ENCODE measurements at regions not wholly inside any gene's neighbourhood (a gene's known extent, or its start where the extent isn't known, plus 50 kb on each side); places are given as distances from the start of the nearest gene placed in this dataset.

- no peak overlapping the region for H3K4me3 Mint-ChIP-seq (ENCODE audit: unreplicated experiment)
- H3K9me3 Mint-ChIP-seq (ENCODE audit: low read depth): peaks cover 5% of the 10 kb centered on the region
- no peaks in the 10 kb centered on the region for H3K36me3 Mint-ChIP-seq (ENCODE audit: low read depth)
- H3K27me3 Mint-ChIP-seq (ENCODE audit: low read depth): no peaks in the 10 kb centered on the region
- no peak overlapping the region for H3K27ac Mint-ChIP-seq (ENCODE audit: unreplicated experiment)
- no peaks in the 10 kb centered on the region for H3K4me1 Mint-ChIP-seq (ENCODE audit: low read depth)
- TF ChIP-seq CTCF (IDR thresholded peaks at IDR 0.05): no peak
- DNase-seq (ENCODE audit: low spot score): no peak
These were observed 352.5 kb upstream of the FMR1 start for GRCh38 chrX:147559191-147559590.

- Mint-ChIP-seq H3K27ac (ENCODE audit: unreplicated experiment) (no peak overlapping the region), H3K36me3 (ENCODE audit: low read depth) (no peaks in the 10 kb centered on the region), H3K27me3 (ENCODE audit: low read depth) (no peaks in the 10 kb centered on the region), H3K9me3 (ENCODE audit: low read depth) (peaks cover 2% of the 10 kb centered on the region), H3K4me3 (ENCODE audit: unreplicated experiment) (no peak overlapping the region), H3K4me1 (ENCODE audit: low read depth) (peaks cover 5% of the 10 kb centered on the region)
- no peak for DNase-seq (ENCODE audit: low spot score)
- TF ChIP-seq CTCF (IDR thresholded peaks at IDR 0.05): no peak
These were observed 346.5 kb upstream of the FMR1 start for GRCh38 chrX:147565237-147565636.

GRCh38 chrX:147570483-147570882 is 341.2 kb upstream of the FMR1 start:
- Mint-ChIP-seq H3K36me3 (ENCODE audit: low read depth) (no peaks in the 10 kb centered on the region), H3K4me1 (ENCODE audit: low read depth) (no peaks in the 10 kb centered on the region), H3K27me3 (ENCODE audit: low read depth) (no peaks in the 10 kb centered on the region), H3K9me3 (ENCODE audit: low read depth) (peaks cover 10% of the 10 kb centered on the region), H3K27ac (ENCODE audit: unreplicated experiment) (no peak overlapping the region), H3K4me3 (ENCODE audit: unreplicated experiment) (no peak overlapping the region)
- TF ChIP-seq CTCF (IDR thresholded peaks at IDR 0.05): peak; percentile 32
- DNase-seq (ENCODE audit: low spot score): no peak

GRCh38 chrX:147573266-147573665 is 338.5 kb upstream of the FMR1 start:
- H3K27me3 Mint-ChIP-seq (ENCODE audit: low read depth): no peaks in the 10 kb centered on the region
- DNase-seq (ENCODE audit: low spot score): no peak
- no peak overlapping the region for H3K27ac Mint-ChIP-seq (ENCODE audit: unreplicated experiment)
- H3K9me3 Mint-ChIP-seq (ENCODE audit: low read depth): peaks cover 19% of the 10 kb centered on the region
- no peak for TF ChIP-seq CTCF (IDR thresholded peaks at IDR 0.05)
- no peaks in the 10 kb centered on the region for H3K4me1 Mint-ChIP-seq (ENCODE audit: low read depth)
- H3K36me3 Mint-ChIP-seq (ENCODE audit: low read depth): no peaks in the 10 kb centered on the region
- no peak overlapping the region for H3K4me3 Mint-ChIP-seq (ENCODE audit: unreplicated experiment)

GRCh38 chrX:147602176-147602696 is 309.5 kb upstream of the FMR1 start:
- no peak overlapping the region for H3K27ac Mint-ChIP-seq (ENCODE audit: unreplicated experiment)
- no peak for DNase-seq (ENCODE audit: low spot score)
- H3K4me1 Mint-ChIP-seq (ENCODE audit: low read depth): no peaks in the 10 kb centered on the region

More at GRCh38 chrX:147602176-147602696, 309.5 kb upstream of the FMR1 start:
- TF ChIP-seq CTCF (IDR thresholded peaks at IDR 0.05): peak; percentile 11
- Mint-ChIP-seq H3K4me3 (ENCODE audit: unreplicated experiment) (no peak overlapping the region), H3K9me3 (ENCODE audit: low read depth) (peaks cover 12% of the 10 kb centered on the region), H3K36me3 (ENCODE audit: low read depth) (no peaks in the 10 kb centered on the region), H3K27me3 (ENCODE audit: low read depth) (no peaks in the 10 kb centered on the region)
